Activated gamma-delta T cell treated with Interleukin-2 at 50 U/mL for 16 hours (primary cell): ENCODE measurements at regions not wholly inside any gene's neighbourhood (a gene's known extent, or its start where the extent isn't known, plus 50 kb on each side); places are given as distances from the start of the nearest gene placed in this dataset.

ENCODE experiments used
- DNase-seq: peaks from one replicate; pipeline ENCODE4 v3.0.0-alpha.2; 2020

- DNase-seq = no peak
Measured at GRCh38 chr1:98019747-98020146, 98.9 kb upstream of the DPYD start.

- no peak for DNase-seq
Measured at GRCh38 chr1:98018074-98018473, 97.2 kb upstream of the DPYD start.

DNA sequence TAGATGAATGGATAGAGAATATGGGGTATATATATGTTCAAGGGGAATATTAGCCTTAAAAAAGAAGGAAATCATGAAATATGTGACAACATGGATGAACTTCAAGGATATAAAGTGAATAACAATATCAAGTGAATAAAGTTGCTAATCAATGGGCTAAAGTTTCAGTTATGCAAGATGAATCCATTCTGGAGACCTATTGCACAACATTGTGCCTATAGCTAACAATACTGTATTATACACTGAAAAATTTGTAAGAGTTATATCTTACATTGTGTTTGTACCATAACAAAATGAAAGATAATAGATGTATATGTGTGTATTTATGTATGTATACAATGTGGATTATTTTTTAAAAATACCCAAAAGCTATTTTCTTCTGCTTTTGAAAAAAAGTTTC, 96.3 kb upstream of the DPYD start:
- DNase-seq = no peak

GRCh38 chr1:98008373-98008772, 87.5 kb upstream of the DPYD start:
- no peak for DNase-seq

- no peak for DNase-seq
Measured at GRCh38 chr1:98005326-98006010, 84.6 kb upstream of the DPYD start.

- no peak for DNase-seq
Measured at GRCh38 chr1:98003442-98003841, 82.6 kb upstream of the DPYD start.

DNA sequence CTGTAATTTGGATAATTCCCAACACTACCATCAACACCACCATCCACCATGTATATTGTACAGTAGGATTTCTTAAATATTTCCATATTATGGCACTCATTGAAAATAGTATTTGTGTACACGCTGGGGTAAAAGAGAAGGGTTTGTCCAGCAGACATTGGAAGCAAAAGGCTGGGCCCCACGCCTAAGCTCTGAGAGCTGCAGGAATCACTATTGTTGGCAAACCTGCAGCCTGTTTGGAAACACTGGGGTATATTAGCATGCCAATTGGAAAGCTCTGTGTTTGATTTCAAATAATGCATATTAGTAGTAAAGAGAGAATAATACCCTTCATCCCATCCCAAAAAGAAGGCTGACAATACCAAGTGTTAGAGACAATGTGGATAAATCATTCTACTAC, 81.5 kb upstream of the DPYD start:
- no peak for DNase-seq

DNA sequence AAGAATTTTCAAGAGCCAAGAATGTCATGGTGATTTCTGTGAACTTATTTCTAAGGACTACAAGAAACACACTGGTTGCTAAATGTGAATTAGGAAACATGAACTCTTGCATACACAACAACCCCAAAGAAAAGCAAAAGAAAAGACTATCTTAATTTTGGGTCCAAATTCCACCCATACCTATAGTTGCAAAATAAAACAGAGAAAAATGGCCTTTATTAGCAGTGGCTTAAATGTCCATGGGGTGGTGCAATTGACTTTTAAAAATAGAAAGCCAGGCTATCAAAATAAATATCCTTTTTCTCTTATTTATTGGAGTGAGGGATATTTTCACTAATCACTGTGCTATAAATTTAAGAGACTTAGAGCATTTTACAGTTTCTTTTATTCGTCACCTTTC, 80.9 kb upstream of the DPYD start:
- DNase-seq = no peak

- no peak for DNase-seq
Measured at GRCh38 chr1:97999320-97999719, 78.5 kb upstream of the DPYD start.

DNA sequence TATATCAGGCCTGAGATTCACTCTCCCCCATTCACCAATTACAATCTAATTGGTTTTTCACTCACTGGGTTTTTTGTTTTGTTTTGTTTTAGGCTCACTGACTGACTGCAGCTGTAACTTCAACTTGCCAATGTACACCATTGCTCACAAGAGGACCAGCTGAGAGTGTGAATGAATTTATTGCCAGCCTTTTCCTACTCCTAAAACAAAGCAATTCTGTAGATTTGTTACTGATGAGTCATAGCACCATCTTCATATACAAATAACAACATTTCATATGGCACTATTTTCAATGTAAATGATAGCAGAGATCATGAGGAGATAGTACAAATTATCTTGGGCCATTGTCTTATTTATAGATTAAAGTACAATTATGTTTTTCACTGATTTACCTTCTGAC, 76.0 kb upstream of the DPYD start:
- DNase-seq = no peak

DNA sequence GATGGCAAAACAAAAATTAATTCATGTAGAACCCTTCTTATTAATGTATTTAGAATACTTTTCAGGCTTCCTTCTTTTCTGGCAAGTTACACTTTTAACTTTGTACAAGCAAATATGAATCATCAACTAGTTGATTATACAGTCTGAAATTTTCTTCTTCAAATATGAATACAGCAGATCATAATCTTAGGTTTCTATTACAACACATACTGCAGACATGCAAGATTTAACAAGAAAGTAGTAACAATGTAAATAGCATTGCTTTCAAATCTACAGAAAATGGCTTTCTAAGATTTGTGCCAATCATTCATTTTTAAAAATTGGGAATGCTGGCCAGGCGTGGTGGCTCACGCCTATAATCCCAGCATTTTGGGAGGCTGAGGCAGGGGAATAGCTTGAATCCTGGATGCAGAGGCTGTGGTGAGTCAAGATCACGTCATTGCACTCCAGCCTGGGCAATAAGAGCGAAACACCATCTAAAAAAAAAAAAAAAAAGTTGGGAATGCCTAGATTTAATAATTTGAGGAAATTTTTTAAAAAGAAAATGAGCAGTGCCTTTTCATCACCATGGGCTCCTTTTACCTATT, 68.4 kb upstream of the DPYD start:
- no peak for DNase-seq

- DNase-seq = no peak
Measured at GRCh38 chr1:97986041-97987005, 65.5 kb upstream of the DPYD start.

DNA sequence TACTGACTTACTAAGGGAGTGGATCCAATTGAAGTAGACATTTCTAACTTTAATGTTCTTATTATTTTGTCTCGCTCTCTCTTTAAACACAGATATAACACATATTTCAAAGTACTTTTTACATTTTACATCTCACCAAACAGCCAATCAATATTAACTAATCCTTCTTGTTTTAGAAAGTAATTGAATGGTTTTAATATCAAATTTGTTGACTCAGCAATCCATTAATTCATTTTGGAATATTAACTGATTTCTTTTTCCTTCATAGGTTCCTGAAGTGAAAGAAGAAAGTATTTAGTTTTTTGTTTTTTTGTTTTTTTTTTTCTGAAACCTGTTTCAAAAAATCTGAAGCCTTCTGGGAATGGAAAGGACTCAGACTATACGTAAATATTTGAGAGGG, 62.3 kb upstream of the DPYD start:
- no peak for DNase-seq

GRCh38 chr1:97980530-97980929, 59.7 kb upstream of the DPYD start:
- no peak for DNase-seq

- no peak for DNase-seq
Measured at GRCh38 chr1:97976801-97977200, 56.0 kb upstream of the DPYD start.
